ENCODE measurements at regions not wholly inside any gene's neighbourhood (a gene's known extent, or its start where the extent isn't known, plus 50 kb on each side); places are given as distances from the start of the nearest gene placed in this dataset.
"Not testable (repeated sequence)": the region's sequence is repeated elsewhere in the genome, so short reads cannot be mapped to it uniquely, and the experiment has no call there.

- no peak overlapping the region for H3K4me3 ChIP-seq (ENCODE audit: low read depth, low read length)
- in situ Hi-C loops (cut with HindIII; ENCODE audit: low pct_ligation_motif_present, low sequenced_read_pairs): no loop called here
- no peak for TF ChIP-seq CTCF (IDR thresholded peaks at IDR 0.05; ENCODE audit: low read depth, low read length, missing control alignments)
- no peak overlapping the region for H3K27ac ChIP-seq
- no peaks in the 10 kb centered on the region for H3K36me3 ChIP-seq (replicated peaks)
- no peaks in the 10 kb centered on the region for H3K27me3 ChIP-seq (replicated peaks)
- DNase-seq: no peak
Observed at GRCh38 chr15:93340406-93340805, 251.4 kb upstream of the RGMA start.

DNA sequence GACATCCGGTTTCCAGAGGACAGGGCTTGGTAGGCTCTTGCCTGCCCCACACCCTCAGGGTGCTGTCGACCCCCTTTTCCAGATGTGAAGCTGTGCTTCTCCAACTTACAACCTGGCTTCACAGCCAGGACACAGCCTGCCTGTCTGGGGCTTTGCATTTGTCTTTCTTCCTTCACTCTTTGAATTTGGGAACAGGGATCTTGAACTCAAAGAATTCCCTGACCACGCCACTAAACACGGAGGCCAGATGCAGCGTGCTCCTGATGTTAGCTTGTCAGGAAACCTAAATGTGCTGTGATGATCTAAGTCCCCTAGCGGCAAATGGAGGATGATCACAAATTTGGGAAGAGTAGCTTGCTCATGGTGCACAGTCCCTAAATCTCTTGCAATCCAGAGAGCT, 244.8 kb upstream of the RGMA start:
- H3K27ac ChIP-seq: no peak overlapping the region
- no peak for DNase-seq
- in situ Hi-C loops (cut with HindIII; ENCODE audit: low pct_ligation_motif_present, low sequenced_read_pairs): no loop called here
- H3K27me3 ChIP-seq (replicated peaks): no peaks in the 10 kb centered on the region
- H3K36me3 ChIP-seq (replicated peaks): no peaks in the 10 kb centered on the region
- TF ChIP-seq CTCF (IDR thresholded peaks at IDR 0.05; ENCODE audit: low read depth, low read length, missing control alignments): no peak
- no peak overlapping the region for H3K4me3 ChIP-seq (ENCODE audit: low read depth, low read length)

GRCh38 chr15:93333126-93333525, 244.1 kb upstream of the RGMA start:
- DNase-seq; in situ Hi-C loops (cut with HindIII; ENCODE audit: low pct_ligation_motif_present, low sequenced_read_pairs); H3K36me3 ChIP-seq (replicated peaks); H3K27me3 ChIP-seq (replicated peaks); H3K4me3 ChIP-seq (ENCODE audit: low read depth, low read length); H3K27ac ChIP-seq: not testable (repeated sequence)

DNA sequence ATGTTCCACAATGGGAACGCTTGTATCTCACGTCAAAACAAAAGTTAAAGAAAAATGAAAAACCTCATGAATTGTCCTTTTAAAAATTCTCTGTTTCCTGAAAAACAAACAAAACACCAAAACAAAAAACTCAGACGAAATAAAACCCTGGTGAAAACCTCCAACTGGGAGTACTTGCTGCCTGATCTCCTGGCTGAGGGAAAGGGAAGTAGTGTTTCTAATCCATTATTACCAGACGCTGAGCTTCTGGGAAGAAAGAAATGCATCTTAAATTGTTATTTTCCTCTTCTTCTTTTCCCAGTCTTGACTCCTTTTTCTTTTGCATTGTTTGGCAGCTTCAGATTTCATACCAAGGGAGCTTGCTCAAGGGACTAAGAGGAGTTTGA, 243.2 kb upstream of the RGMA start:
- in situ Hi-C loops (cut with HindIII; ENCODE audit: low pct_ligation_motif_present, low sequenced_read_pairs): no loop called here
- no peak for TF ChIP-seq CTCF (IDR thresholded peaks at IDR 0.05; ENCODE audit: low read depth, low read length, missing control alignments)
- no peaks in the 10 kb centered on the region for H3K27me3 ChIP-seq (replicated peaks)
- no peak overlapping the region for H3K4me3 ChIP-seq (ENCODE audit: low read depth, low read length)
- no peak overlapping the region for H3K27ac ChIP-seq
- no peak for DNase-seq
- H3K36me3 ChIP-seq (replicated peaks): no peaks in the 10 kb centered on the region

- TF ChIP-seq CTCF (IDR thresholded peaks at IDR 0.05; ENCODE audit: low read depth, low read length, missing control alignments): no peak
- Histone ChIP-seq H3K27me3 (replicated peaks) (no peaks in the 10 kb centered on the region), H3K36me3 (replicated peaks) (no peaks in the 10 kb centered on the region), H3K27ac (no peak overlapping the region), H3K4me3 (ENCODE audit: low read depth, low read length) (no peak overlapping the region)
- in situ Hi-C loops (cut with HindIII; ENCODE audit: low pct_ligation_motif_present, low sequenced_read_pairs): no loop called here
- DNase-seq: no peak
Observed at GRCh38 chr15:93331545-93332167, 242.6 kb upstream of the RGMA start.

DNA sequence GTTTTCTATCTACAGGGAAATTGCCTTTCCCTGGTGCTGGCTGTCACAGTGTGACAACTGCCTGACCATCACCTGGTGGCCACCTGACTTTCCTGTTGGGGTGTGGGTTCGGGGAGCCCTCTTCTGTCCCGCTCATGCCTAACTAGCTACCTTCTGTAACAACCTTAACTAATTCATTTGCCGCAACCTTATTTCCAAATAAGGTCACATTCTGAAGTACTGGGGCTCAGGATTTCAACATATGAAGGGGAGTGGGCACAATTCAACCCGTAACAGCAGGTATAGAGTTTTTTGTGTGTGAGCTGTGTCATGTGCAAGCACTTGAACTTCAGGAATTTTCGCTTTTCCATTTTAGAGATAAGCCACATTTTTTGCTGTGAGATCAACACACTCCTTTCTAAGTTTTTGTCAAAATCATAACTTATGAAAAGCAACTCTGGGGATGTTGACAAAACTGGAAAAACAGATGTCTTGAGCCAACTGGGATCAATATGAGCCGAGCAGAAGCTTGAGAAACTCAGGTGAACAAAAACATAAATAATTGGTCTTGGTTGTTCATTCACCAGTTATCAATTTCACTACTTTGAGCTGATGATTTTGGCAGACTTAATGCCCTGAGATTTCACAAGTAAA, 242.0 kb upstream of the RGMA start:
- TF ChIP-seq CTCF (IDR thresholded peaks at IDR 0.05; ENCODE audit: low read depth, low read length, missing control alignments): no peak
- no peaks in the 10 kb centered on the region for H3K36me3 ChIP-seq (replicated peaks)
- no peaks in the 10 kb centered on the region for H3K27me3 ChIP-seq (replicated peaks)
- in situ Hi-C loops (cut with HindIII; ENCODE audit: low pct_ligation_motif_present, low sequenced_read_pairs): no loop called here
- H3K4me3 ChIP-seq (ENCODE audit: low read depth, low read length): no peak overlapping the region
- no peak for DNase-seq
- H3K27ac ChIP-seq: no peak overlapping the region

Measured in brain microvascular endothelial cell (primary cell).